HS-27A (cell line): ENCODE measurements at regions not wholly inside any gene's neighbourhood (a gene's known extent, or its start where the extent isn't known, plus 50 kb on each side); places are given as distances from the start of the nearest gene placed in this dataset.
"Not testable (repeated sequence)": the region's sequence is repeated elsewhere in the genome, so short reads cannot be mapped to it uniquely, and the experiment has no call there.

Experiments
- DNase-seq: peaks from one replicate; pipeline ENCODE4 v3.0.0-alpha.2; 2012; ENCODE audit warnings: low read depth, missing footprints

GRCh38 chr2:64879745-64880144, 109.5 kb upstream of the SLC1A4 start:
- DNase-seq: no peak

DNA sequence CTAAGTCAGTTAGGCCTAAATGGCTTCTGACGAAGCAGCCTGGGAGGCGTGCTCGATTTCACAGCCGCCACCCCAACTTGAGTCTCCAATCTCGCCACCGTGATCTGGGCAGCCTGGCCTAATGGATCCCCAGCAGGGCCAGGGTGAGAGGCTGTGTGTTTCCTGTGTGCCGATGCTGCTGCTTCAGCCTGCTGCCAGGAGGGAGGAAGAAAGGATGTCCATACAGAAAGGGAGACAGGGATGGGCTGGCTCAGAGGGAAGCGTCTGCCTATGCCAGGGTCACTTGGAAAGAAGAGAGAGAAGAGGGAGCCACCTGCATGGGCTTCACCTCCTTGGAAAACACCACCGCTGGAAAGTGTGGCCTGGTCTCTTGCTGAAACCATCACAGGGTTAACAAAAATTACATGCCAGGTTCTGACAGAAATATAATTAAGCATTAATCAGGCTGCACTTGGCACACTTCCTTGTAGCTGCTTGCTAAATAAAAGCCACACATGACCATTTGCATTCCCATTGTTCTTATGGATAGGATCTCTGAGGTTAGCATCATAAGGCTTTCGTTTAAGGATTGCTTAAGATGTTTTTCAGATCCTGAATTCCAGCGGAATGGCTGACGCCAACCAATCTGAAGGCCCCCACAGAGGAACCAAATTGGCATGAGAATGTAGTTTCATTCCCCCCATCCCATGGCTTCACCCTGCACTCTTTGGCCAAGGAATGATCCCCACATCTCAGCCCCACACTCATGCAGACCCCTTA, 108.8 kb upstream of the SLC1A4 start:
- no peak for DNase-seq

DNA sequence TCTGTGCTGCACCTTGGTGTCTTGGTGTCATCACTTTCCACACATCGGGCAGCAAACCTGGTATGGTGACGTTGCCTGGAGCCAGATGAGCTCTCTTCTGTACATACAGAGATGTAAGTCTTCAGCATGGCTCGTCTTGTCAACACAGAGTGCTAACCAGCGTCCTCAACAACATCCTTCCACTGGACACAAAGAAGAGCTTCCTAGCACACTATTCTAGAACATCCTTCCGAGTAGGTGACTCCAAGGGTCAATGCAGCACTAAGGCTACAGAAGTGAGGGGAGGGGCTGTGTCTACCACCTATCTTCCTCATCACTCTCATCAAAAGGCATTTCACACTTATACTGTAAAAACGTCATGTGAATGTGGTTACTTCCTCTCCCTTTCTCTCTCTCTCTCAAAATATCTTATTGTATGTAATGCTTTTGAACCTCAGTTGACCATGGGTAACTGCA, 108.1 kb upstream of the SLC1A4 start:
- no peak for DNase-seq

GRCh38 chr2:64887565-64887964, 101.6 kb upstream of the SLC1A4 start:
- DNase-seq: no peak

- no peak for DNase-seq
These were observed 100.4 kb upstream of the SLC1A4 start for GRCh38 chr2:64888591-64889309.

GRCh38 chr2:64889803-64890202, 99.4 kb upstream of the SLC1A4 start:
- DNase-seq: no peak

DNA sequence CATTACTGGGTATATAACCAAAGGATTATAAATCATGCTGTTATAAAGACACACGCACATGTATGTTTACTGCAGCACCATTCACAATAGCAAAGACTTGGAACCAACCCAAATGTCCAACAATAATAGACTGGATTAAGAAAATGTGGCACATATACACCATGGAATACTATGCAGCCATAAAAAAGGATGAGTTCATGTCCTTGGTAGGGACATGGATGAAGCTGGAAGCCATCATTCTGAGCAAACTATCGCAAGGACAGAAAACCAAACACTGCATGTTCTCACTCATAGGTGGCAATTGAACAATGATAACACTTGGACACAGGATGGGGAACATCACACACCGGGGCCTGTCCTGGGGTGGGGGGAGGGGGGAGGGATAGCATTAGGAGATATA, 92.6 kb upstream of the SLC1A4 start:
- DNase-seq: not testable (repeated sequence)

DNA sequence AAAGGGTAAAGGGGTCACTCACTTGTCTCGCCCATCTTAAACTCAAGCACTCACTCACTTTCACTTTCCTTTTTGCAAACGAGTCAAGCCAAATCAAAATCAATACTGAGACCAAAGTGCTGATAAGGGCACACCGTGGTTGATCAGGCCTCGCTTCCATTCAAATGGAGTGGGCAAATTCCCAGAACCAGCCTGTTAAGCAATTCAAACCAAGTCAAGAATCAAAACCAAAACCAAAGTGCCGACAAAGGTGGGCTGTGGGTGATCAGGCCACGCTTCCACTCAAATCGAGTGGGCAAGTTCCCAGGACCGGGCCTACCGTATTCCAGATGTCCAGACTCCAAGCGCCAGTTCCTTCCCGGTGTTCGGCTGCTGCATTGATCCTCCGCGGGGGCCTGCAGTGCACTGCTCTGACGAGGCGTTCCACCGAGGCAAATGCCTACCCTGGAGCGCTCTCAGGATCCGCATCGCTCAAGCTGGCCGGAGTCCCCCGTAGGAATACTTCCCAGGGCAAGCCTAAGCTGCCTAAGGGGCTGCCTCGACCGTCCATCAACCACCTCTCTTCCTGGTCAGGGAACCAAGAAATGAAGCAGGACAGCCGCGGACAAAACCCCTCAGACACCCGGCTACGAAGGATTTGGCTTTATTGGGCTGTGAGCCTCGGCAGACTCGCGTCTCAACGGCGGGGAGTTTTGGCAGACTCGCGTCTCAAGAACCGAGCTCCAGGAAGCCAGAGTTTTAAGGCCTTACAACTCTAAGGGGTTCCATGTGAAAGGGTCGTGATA, 89.9 kb upstream of the SLC1A4 start:
- no peak for DNase-seq

DNA sequence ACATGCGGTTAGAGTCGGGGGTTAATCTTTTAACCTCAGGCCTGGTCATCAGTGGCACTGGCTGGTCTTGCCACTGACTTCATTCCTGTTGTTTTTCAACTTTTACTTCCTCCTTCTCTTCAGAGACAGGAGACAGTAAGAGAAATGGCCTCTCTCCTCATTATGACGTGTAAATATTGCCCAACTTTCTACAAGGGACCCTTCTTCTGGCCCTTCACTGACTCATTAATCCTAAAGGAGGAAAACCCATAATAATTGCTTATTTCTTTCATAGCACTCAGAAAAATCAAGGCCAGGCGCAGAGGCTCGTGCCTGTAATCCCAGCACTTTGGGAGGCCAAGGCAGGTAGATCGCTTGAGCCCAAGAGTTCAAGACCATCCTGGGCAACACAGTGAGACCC, 89.3 kb upstream of the SLC1A4 start:
- DNase-seq: not testable (repeated sequence)

DNA sequence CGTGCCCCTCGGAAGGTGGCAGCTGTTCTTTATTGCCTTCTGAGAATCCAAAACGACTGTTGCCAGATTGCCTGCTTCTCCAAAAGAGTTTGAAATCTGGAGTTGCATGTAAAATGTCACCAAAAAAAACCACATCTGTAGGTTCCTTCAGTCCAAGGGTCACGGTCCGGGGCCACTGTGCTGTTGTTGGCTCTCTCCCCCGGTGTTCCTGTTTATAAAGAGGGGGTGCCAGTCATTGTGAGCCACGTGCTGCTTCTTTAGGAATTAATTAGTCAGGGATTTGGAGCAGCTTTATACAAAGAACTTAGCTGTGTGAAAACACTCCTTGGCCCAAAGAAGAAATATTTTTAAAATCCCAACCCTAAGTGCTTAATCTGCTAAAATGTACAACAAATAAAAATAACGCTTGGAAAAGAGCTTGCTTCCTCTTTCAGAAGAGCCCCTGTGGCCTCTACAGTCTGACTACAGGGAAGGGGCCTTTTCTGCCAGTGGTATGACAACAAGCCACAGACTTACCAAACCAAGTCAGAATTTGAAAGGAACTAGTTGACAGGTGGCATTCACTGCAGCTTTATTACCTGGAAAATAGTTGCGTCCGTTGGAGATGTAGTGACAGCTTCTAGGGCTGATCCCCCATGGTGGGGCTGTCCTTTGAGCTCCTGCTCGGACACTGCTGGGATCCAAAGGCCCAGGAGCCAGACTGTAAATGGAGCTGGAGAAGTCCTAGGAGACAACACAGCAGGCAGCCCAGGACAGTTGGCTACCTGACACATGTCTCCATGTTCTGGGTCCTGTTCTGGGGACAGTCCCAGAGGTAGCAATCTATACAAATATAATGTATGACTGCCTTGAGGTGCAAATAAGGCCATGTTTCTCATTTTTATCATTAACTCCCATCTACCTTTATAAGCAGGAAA, 84.5 kb upstream of the SLC1A4 start:
- DNase-seq: no peak

- DNase-seq: no peak
These were observed 83.7 kb upstream of the SLC1A4 start for GRCh38 chr2:64905338-64906024.

- no peak for DNase-seq
These were observed 82.2 kb upstream of the SLC1A4 start for GRCh38 chr2:64906853-64907536.

GRCh38 chr2:64908406-64908805, 80.8 kb upstream of the SLC1A4 start:
- DNase-seq: no peak

DNA sequence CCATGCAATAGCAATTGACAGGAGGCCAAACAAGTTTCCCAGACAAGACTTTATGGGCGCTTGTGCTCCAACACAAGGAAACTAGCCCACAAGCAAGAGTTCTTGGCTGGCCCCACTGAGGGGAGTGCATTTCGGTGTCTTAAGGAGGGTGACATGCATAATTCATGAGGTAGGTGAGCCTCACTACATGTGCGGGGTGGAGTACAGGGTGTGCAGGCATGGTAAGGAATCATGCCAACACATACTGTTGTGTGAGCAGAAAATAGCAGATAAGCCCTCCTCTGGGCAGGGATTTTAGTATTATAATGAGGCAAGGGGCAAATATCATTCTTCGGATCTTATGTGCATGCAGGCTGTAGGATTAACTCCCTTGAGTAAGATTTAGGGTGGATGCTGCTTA, 78.7 kb upstream of the SLC1A4 start:
- no peak for DNase-seq

DNA sequence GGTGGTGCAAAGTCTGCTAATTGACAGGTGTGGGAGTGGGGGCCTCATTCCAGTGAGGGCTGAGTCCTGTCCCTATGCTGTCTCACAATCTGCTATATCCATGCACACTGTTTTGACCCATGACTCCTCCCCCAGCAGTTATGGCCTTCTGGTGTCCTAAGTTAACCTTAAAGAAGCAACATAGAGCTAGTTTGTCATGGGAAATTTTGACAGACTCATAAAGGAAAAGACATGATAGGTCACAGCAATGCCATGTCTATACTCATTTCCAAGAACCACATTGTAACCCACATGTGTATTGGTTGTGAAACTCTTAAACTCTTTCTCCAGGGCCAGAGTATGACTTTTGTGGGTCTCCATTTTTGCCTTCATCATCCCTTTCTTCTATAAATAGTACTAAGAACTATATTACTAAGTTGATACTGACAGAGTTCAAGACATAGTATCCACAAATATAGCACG, 78.2 kb upstream of the SLC1A4 start:
- no peak for DNase-seq

- DNase-seq: no peak
These were observed 75.8 kb upstream of the SLC1A4 start for GRCh38 chr2:64913357-64913869.

GRCh38 chr2:64914247-64914646, 75.0 kb upstream of the SLC1A4 start:
- no peak for DNase-seq

DNA sequence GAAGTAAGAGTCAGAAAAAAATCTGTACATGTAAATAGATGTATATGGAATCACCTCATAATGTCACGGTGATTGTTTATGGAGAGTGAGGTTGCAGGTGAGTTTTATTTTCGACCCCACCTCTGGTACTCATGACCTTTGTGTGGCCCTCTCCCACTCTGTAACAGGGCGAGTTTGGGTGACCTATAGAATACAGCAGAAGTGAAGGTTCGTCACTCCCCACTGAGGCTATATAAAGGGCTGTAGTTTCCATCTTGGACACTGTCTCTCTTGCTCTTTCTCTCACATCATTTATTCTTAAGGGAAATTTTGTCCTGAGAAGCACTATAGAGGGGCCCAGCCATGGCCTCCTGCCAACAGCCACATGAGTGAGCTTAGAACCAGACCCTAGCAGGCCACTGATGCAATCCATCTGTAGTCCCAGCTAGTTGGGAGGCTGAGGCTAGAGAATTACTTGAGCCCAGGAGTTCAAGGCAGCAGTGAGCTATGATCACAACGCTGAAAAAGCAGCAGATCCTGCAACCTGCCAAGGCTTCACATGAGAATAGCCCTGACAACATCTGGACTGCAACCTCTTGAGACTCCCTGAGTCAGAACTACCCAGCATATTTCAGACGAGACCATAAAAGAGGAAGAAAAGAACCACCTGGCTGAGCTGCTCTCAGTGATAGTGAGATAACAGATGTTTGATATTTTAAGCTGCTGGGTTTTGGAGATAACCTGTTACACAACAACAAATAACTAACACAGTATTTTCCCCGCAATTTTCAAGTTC, 74.3 kb upstream of the SLC1A4 start:
- no peak for DNase-seq

- DNase-seq: no peak
These were observed 73.7 kb upstream of the SLC1A4 start for GRCh38 chr2:64915510-64915900.
